ENCODE measurements at regions not wholly inside any gene's neighbourhood (a gene's known extent, or its start where the extent isn't known, plus 50 kb on each side); places are given as distances from the start of the nearest gene placed in this dataset.
"Not testable (repeated sequence)": the region's sequence is repeated elsewhere in the genome, so short reads cannot be mapped to it uniquely, and the experiment has no call there.

GRCh38 chr1:239098400-239099037 is 287.8 kb upstream of the CHRM3 start:
- DNase-seq = no peak

- DNase-seq = no peak
These were observed 294.8 kb upstream of the CHRM3 start for GRCh38 chr1:239091537-239091936.

- no peak for DNase-seq
These were observed 301.8 kb upstream of the CHRM3 start for GRCh38 chr1:239084459-239085080.

- DNase-seq = not testable (repeated sequence)
These were observed 304.4 kb upstream of the CHRM3 start for GRCh38 chr1:239081947-239082346.

GRCh38 chr1:239067480-239067879 is 318.9 kb upstream of the CHRM3 start:
- no peak for DNase-seq

GRCh38 chr1:239067058-239067457 is 319.3 kb upstream of the CHRM3 start:
- no peak for DNase-seq

- no peak for DNase-seq
These were observed 324.6 kb upstream of the CHRM3 start for GRCh38 chr1:239061770-239062169.

- DNase-seq = no peak
These were observed 328.2 kb upstream of the CHRM3 start for GRCh38 chr1:239058190-239058589.

GRCh38 chr1:239056940-239057339 is 329.4 kb upstream of the CHRM3 start:
- no peak for DNase-seq

GRCh38 chr1:239053279-239053678 is 333.1 kb upstream of the CHRM3 start:
- DNase-seq = no peak

- DNase-seq = no peak
These were observed 336.8 kb upstream of the CHRM3 start for GRCh38 chr1:239049571-239049970.

GRCh38 chr1:239044829-239045228 is 341.5 kb upstream of the CHRM3 start:
- no peak for DNase-seq

GRCh38 chr1:239040523-239040922 is 345.8 kb upstream of the CHRM3 start:
- DNase-seq = no peak

GRCh38 chr1:239031310-239031709 is 355.1 kb upstream of the CHRM3 start:
- no peak for DNase-seq

GRCh38 chr1:239025997-239026694 is 360.2 kb upstream of the CHRM3 start:
- no peak for DNase-seq

- no peak for DNase-seq
These were observed 361.1 kb upstream of the CHRM3 start for GRCh38 chr1:239025223-239025622.

GRCh38 chr1:239023732-239024360 is 362.5 kb upstream of the CHRM3 start:
- DNase-seq = no peak

GRCh38 chr1:239016337-239016736 is 370.0 kb upstream of the CHRM3 start:
- no peak for DNase-seq

- DNase-seq = no peak
These were observed 375.0 kb upstream of the CHRM3 start for GRCh38 chr1:239011382-239011781.

GRCh38 chr1:239008568-239008967 is 377.8 kb upstream of the CHRM3 start:
- DNase-seq = no peak

GRCh38 chr1:239006276-239006675 is 380.1 kb upstream of the CHRM3 start:
- no peak for DNase-seq

- DNase-seq = no peak
These were observed 386.4 kb upstream of the CHRM3 start for GRCh38 chr1:238999944-239000343.

- no peak for DNase-seq
These were observed 387.8 kb upstream of the CHRM3 start for GRCh38 chr1:238998577-238998976.

All from hematopoietic multipotent progenitor cell treated with erythropoietin and hydrocortisone succinate and interleukin-3 and kit ligand, for 8 days (in vitro differentiated cells).